Endothelial cell of umbilical vein (primary cell): ENCODE measurements at regions not wholly inside any gene's neighbourhood (a gene's known extent, or its start where the extent isn't known, plus 50 kb on each side); places are given as distances from the start of the nearest gene placed in this dataset.
"Not testable (repeated sequence)": the region's sequence is repeated elsewhere in the genome, so short reads cannot be mapped to it uniquely, and the experiment has no call there.

Source experiments
- BruUV-seq: library from RNA; stranded (reverse); fragments of 400-500 nt; replicated peaks from 2 replicates; lab custom pipeline; 2021; lab: Mats Ljungman, UMichigan
- CTCF ChIA-PET: fragments of 300-600, 350-600 bp; sonication (Branson Sonifier 250); formaldehyde crosslinking; loops from one replicate; lab custom pipeline; 2021; ENCODE audit warnings: antibody characterized with exemption, inconsistent platforms; lab: Charles Lee
- POLR2A ChIA-PET: fragments of 300-600, 350-600 bp; sonication (Branson Sonifier 250); formaldehyde crosslinking; loops from one replicate; lab custom pipeline; 2021; ENCODE audit warnings: antibody characterized with exemption, inconsistent platforms; lab: Charles Lee
- DNase-seq: peaks from one replicate; pipeline ENCODE4 v3.0.0-alpha.2; 2011; ENCODE audit warnings: low read depth, low spot score
- FAIRE-seq: peaks from 2 replicates; lab custom pipeline; 2011; peaks lifted over from hg19 to GRCh38; lab: Jason Lieb, UNC
- H2AFZ ChIP-seq: 2 replicates; pipeline ENCODE4 v1.6.0; 2012; ENCODE audit warnings: low read depth, low read length, control low read depth, inconsistent platforms
- H3K27ac ChIP-seq: 2 replicates; pipeline ENCODE4 v1.5.1; 2011; ENCODE audit warnings: low read depth, mild to moderate bottlenecking, control low read depth, low read length, moderate library complexity; ENCODE audit not compliant: insufficient read depth
- H3K27me3 ChIP-seq, 2 experiments: 2 replicates each; pipeline versions ENCODE4 v1.6.0 to v1.6.1; 2011; ENCODE audit warnings: low read length in 2 of 2, mixed read lengths in 1 of 2; ENCODE audit not compliant: control insufficient read depth in 2 of 2, insufficient read depth in 2 of 2
- H3K36me3 ChIP-seq, 2 experiments: 2 replicates in 1 of 2; 3 replicates in 1 of 2; pipeline ENCODE4 v1.5.1; 2011; ENCODE audit warnings: low read length in 2 of 2, mild to moderate bottlenecking in 1 of 2, moderate library complexity in 1 of 2; ENCODE audit not compliant: control insufficient read depth in 2 of 2, insufficient read depth in 2 of 2; ENCODE audit errors: extremely low read depth in 1 of 2
- H3K4me1 ChIP-seq: 3 replicates; pipeline ENCODE4 v1.5.1; 2011; ENCODE audit warnings: mild to moderate bottlenecking, low read length; ENCODE audit not compliant: control insufficient read depth, insufficient read depth; ENCODE audit errors: extremely low read depth
- H3K4me2 ChIP-seq: 2 replicates; pipeline ENCODE4 v1.6.1; 2011; ENCODE audit warnings: low read length, control low read depth, mixed read lengths; ENCODE audit not compliant: insufficient read depth
- H3K4me3 ChIP-seq, 3 experiments: fragments of 200-600 bp in 1 of 3; sonication (generic), shearing (Covaris generic) in 1 of 3; replicated peaks in 1 of 3; 2 replicates each; pipeline ENCODE4 v1.5.1; 2011 to 2016; ENCODE audit warnings: control low read depth in 3 of 3, low read length in 3 of 3, mild to moderate bottlenecking in 2 of 3, inconsistent platforms in 1 of 3, low read depth in 1 of 3, moderate library complexity in 1 of 3; ENCODE audit not compliant: insufficient read depth in 1 of 3
- H3K79me2 ChIP-seq: 2 replicates; pipeline ENCODE4 v1.6.0; 2012; ENCODE audit warnings: low read length, inconsistent platforms; ENCODE audit not compliant: control insufficient read depth, insufficient read depth
- H3K9ac ChIP-seq: replicated peaks from 2 replicates; pipeline ENCODE3; 2011; ENCODE audit warnings: low read length, control low read depth; ENCODE audit not compliant: insufficient read depth; ENCODE audit errors: extremely low read depth
- H3K9me1 ChIP-seq: replicated peaks from 3 replicates; pipeline ENCODE4 v1.6.0; 2011; ENCODE audit warnings: mild to moderate bottlenecking, low read length; ENCODE audit not compliant: control insufficient read depth, insufficient read depth; ENCODE audit errors: extremely low read depth
- H3K9me3 ChIP-seq: replicated peaks from 2 replicates; pipeline ENCODE4 v1.5.1; 2012; ENCODE audit warnings: low read length, inconsistent platforms; ENCODE audit not compliant: control insufficient read depth, insufficient read depth
- H4K20me1 ChIP-seq: replicated peaks from 2 replicates; pipeline ENCODE3; 2011; ENCODE audit warnings: mild to moderate bottlenecking, low read length; ENCODE audit not compliant: control insufficient read depth, insufficient read depth; ENCODE audit errors: extremely low read depth
- CTCF ChIP-seq, 2 donors: IDR thresholded peaks; 1 replicate in 1 of 2; 2 replicates in 1 of 2; pipeline ENCODE4 v1.5.1; 2011; ENCODE audit warnings: low read length in 2 of 2, mild to moderate bottlenecking in 2 of 2, moderate library complexity in 2 of 2, control low read depth in 1 of 2, inconsistent platforms in 1 of 2, low read depth in 1 of 2; ENCODE audit not compliant: insufficient read depth in 1 of 2; ENCODE audit errors: extremely low read depth in 1 of 2
- EZH2 ChIP-seq: IDR thresholded peaks from 2 replicates; pipeline ENCODE4 v1.6.1; 2012; ENCODE audit warnings: borderline replicate concordance, low read depth, mild to moderate bottlenecking, moderate library complexity, low read length, inconsistent platforms; ENCODE audit not compliant: severe bottlenecking
- FOS ChIP-seq: IDR thresholded peaks from 2 replicates; pipeline ENCODE4 v1.6.1; 2011; ENCODE audit warnings: mild to moderate bottlenecking, low read length, moderate library complexity, borderline replicate concordance; ENCODE audit not compliant: insufficient read depth
- GATA2 ChIP-seq: IDR thresholded peaks from 2 replicates; pipeline ENCODE4 v1.7.0; 2011; ENCODE audit warnings: low read depth, mild to moderate bottlenecking, moderate library complexity, mixed read lengths, low read length; ENCODE audit not compliant: insufficient read length, insufficient read depth
- JUN ChIP-seq: IDR thresholded peaks from 2 replicates; pipeline ENCODE4 v1.6.1; 2011; ENCODE audit warnings: borderline replicate concordance, low read depth; ENCODE audit not compliant: insufficient read length, insufficient read depth
- MYC ChIP-seq: IDR thresholded peaks from one replicate; pipeline ENCODE4 v1.6.1; 2011; ENCODE audit warnings: mild to moderate bottlenecking, low read depth, low read length
- POLR2A ChIP-seq: IDR thresholded peaks from 2 replicates; pipeline ENCODE4 v1.6.1; 2012; ENCODE audit warnings: low read depth, mild to moderate bottlenecking, control low read depth, low read length
- POLR2AphosphoS5 ChIP-seq: IDR thresholded peaks from 2 replicates; pipeline ENCODE4 v1.6.1; 2012; ENCODE audit warnings: low read depth, mild to moderate bottlenecking, control low read depth, low read length, moderate library complexity; ENCODE audit not compliant: insufficient read depth
- dilution Hi-C: fragments of 300-500 bp; cut with MboI; formaldehyde crosslinking; loops from one replicate; pipeline ENCODE4 v1.15.0; 2019; ENCODE audit warnings: low sequenced_read_pairs; ENCODE audit not compliant: extremely low pct_ligation_motif_present
- intact Hi-C: fragments of 100-400 bp; cut with micrococcal nuclease; formaldehyde crosslinking; loops from one replicate; pipeline ENCODE4 v1.10.0; 2022
- TF ChIP-seq, protein P1 (sequence below): IDR thresholded peaks from 2 replicates; pipeline ENCODE4 v1.6.1; 2011; ENCODE audit not compliant: insufficient read depth, insufficient read length

- H3K4me2 ChIP-seq, CTCF ChIA-PET, H3K9ac ChIP-seq, H2AFZ ChIP-seq, H3K4me3 ChIP-seq, FAIRE-seq, intact Hi-C loops, H3K36me3 ChIP-seq, POLR2A ChIA-PET, H3K9me3 ChIP-seq, H3K27ac ChIP-seq, H4K20me1 ChIP-seq, H3K79me2 ChIP-seq, H3K9me1 ChIP-seq, dilution Hi-C loops, H3K4me1 ChIP-seq, H3K27me3 ChIP-seq, DNase-seq, BruUV-seq: not testable (repeated sequence)
Observed at GRCh38 chr15:24271496-24272244, 403.9 kb upstream of the NPAP1 start.

GRCh38 chr15:24292837-24293236 is 382.7 kb upstream of the NPAP1 start:
- dilution Hi-C loops = no loop called here
- no peak overlapping the region for H3K9ac ChIP-seq
- no peaks in the 10 kb centered on the region for H4K20me1 ChIP-seq
- H3K9me1 ChIP-seq = no peaks in the 10 kb centered on the region
- no peak for FAIRE-seq
- H3K36me3 ChIP-seq = no peaks in the 10 kb centered on the region
- H3K79me2 ChIP-seq = no peaks in the 10 kb centered on the region
- DNase-seq = no peak
- no peaks in the 10 kb centered on the region for H3K27me3 ChIP-seq
- no peak overlapping the region for H2AFZ ChIP-seq
- BruUV-seq = no TSS peak
- intact Hi-C loops = no loop called here
- H3K9me3 ChIP-seq = no peaks in the 10 kb centered on the region
- ChIA-PET CTCF (no interaction called here), POLR2A (no interaction called here)
- no peak overlapping the region for H3K4me3 ChIP-seq
- H3K4me1 ChIP-seq = no peaks in the 10 kb centered on the region
- TF ChIP-seq POLR2AphosphoS5 (no peak), CTCF (IDR thresholded peaks at IDR 0.05; ENCODE audit: extremely low read depth in 1 of 2, insufficient read depth in 1 of 2, low read depth in 1 of 2, low read length in 2 of 2) (no peak), GATA2 (no peak), JUN (no peak), POLR2A (no peak), EZH2 (no peak), FOS (no peak), MYC (no peak)
- TF ChIP-seq, protein P1, sequence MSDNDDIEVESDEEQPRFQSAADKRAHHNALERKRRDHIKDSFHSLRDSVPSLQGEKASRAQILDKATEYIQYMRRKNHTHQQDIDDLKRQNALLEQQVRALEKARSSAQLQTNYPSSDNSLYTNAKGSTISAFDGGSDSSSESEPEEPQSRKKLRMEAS = no peak
- H3K27ac ChIP-seq = no peak overlapping the region
- H3K4me2 ChIP-seq = no peak overlapping the region
